Kidney (tissue), 13 donors: ENCODE measurements at regions not wholly inside any gene's neighbourhood (a gene's known extent, or its start where the extent isn't known, plus 50 kb on each side); places are given as distances from the start of the nearest gene placed in this dataset.

Experiments used
- DNase-seq, 5 donors: peaks; one replicate each; pipeline ENCODE4 v3.0.0-alpha.2; 2013 to 2020
- FAIRE-seq: peaks from 2 replicates; lab custom pipeline; 2012; peaks lifted over from hg19 to GRCh38; lab: Jason Lieb, UNC
- H3K27ac ChIP-seq, 2 donors: one replicate each; pipeline ENCODE4 v1.7.0; 2013; ENCODE audit warnings: low read depth in 2 of 2, low read length in 2 of 2, inconsistent platforms in 1 of 2
- H3K27me3 ChIP-seq: one replicate; pipeline ENCODE4 v1.7.1; 2013; ENCODE audit warnings: low read length, inconsistent platforms; ENCODE audit not compliant: control insufficient read depth, insufficient read depth
- H3K36me3 ChIP-seq, 3 donors: one replicate each; pipeline versions ENCODE4 v1.7.0 to v1.7.1; 2013; ENCODE audit warnings: low read length in 3 of 3, control low read depth in 1 of 3, inconsistent platforms in 1 of 3; ENCODE audit not compliant: insufficient read depth in 3 of 3, control insufficient read depth in 2 of 3
- H3K4me1 ChIP-seq, 3 donors: one replicate each; pipeline versions ENCODE4 v1.7.0 to v1.7.1; 2013; ENCODE audit warnings: low read length in 3 of 3, inconsistent platforms in 1 of 3, low read depth in 1 of 3; ENCODE audit not compliant: control insufficient read depth in 2 of 3, insufficient read depth in 2 of 3
- H3K4me3 ChIP-seq, 3 donors: one replicate each; pipeline versions ENCODE4 v1.7.0 to v1.8.1; 2013; ENCODE audit warnings: low read length in 3 of 3, control low read depth in 1 of 3, inconsistent platforms in 1 of 3
- H3K9ac ChIP-seq, 3 donors: one replicate each; pipeline versions ENCODE4 v1.7.0 to v1.7.1; 2013; ENCODE audit warnings: low read length in 3 of 3, control low read depth in 1 of 3, inconsistent platforms in 1 of 3
- H3K9me3 ChIP-seq, 3 donors: one replicate each; pipeline versions ENCODE4 v1.7.0 to v1.7.1; 2013; ENCODE audit warnings: low read length in 3 of 3, control low read depth in 1 of 3, inconsistent platforms in 1 of 3; ENCODE audit not compliant: control insufficient read depth in 2 of 3, insufficient read depth in 1 of 3
- CTCF ChIP-seq: IDR thresholded peaks from 3 replicates; pipeline ENCODE4 v1.5.1; 2012; ENCODE audit warnings: mild to moderate bottlenecking, moderate library complexity, borderline replicate concordance; ENCODE audit not compliant: insufficient read depth; ENCODE audit errors: extremely low read depth
- intact Hi-C: fragments of 100-400 bp; cut with DNase I; formaldehyde crosslinking; loops from one replicate; pipeline ENCODE4 v1.11.1; 2022
- donor health status: control.
- donor health status: control.
- donor health status: control.
- donor health status: control.
- donor health status: control.
- donor health status: DM: yes; HTN: yes; CAD: no.
- donor health status: Normal renal cell carcinoma (clear cell type).

- intact Hi-C loops, result no loop called here
Observed at GRCh38 chr13:106336668-106337067, 198.8 kb downstream of the EFNB2 start.

GRCh38 chr13:106332621-106333020 is 202.8 kb downstream of the EFNB2 start:
- no peaks in the 10 kb centered on the region for H3K9me3 ChIP-seq
- TF ChIP-seq CTCF, result no peak
- no peak overlapping the region for H3K9ac ChIP-seq
- DNase-seq (no peak), FAIRE-seq (no peak)
- no peak overlapping the region for H3K4me3 ChIP-seq
- intact Hi-C loops, result no loop called here
- H3K36me3 ChIP-seq, result no peaks in the 10 kb centered on the region
- no peaks in the 10 kb centered on the region for H3K4me1 ChIP-seq
- H3K27ac ChIP-seq, result no peak overlapping the region
- no peaks in the 10 kb centered on the region for H3K27me3 ChIP-seq

More at GRCh38 chr13:106336668-106337067, 198.8 kb downstream of the EFNB2 start:
- Histone ChIP-seq H3K27me3 (no peaks in the 10 kb centered on the region), H3K9me3 (peaks cover 0 to 14% (median 2%) of the 10 kb centered on the region in 3 donors), H3K27ac (no peak overlapping the region), H3K9ac (no peak overlapping the region), H3K36me3 (no peaks in the 10 kb centered on the region), H3K4me3 (no peak overlapping the region), H3K4me1 (no peaks in the 10 kb centered on the region)
- no peak for DNase-seq
- no peak for TF ChIP-seq CTCF
- no peak for FAIRE-seq

- DNase-seq, result no peak
- no peak for TF ChIP-seq CTCF
- Histone ChIP-seq H3K27ac (no peak overlapping the region), H3K9ac (no peak overlapping the region), H3K4me1 (no peaks in the 10 kb centered on the region), H3K27me3 (no peaks in the 10 kb centered on the region), H3K36me3 (no peaks in the 10 kb centered on the region), H3K9me3 (no peaks in the 10 kb centered on the region), H3K4me3 (no peak overlapping the region)
- no peak for FAIRE-seq
- intact Hi-C loops, result no loop called here
Observed at GRCh38 chr13:106331116-106331515, 204.3 kb downstream of the EFNB2 start.

- no peak overlapping the region for H3K4me3 ChIP-seq
- H3K36me3 ChIP-seq, result no peaks in the 10 kb centered on the region
- H3K27ac ChIP-seq, result no peak overlapping the region
- intact Hi-C loops, result no loop called here
- DNase-seq (no peak), FAIRE-seq (no peak)
- no peaks in the 10 kb centered on the region for H3K27me3 ChIP-seq
- no peaks in the 10 kb centered on the region for H3K9me3 ChIP-seq
- no peak for TF ChIP-seq CTCF
- no peaks in the 10 kb centered on the region for H3K4me1 ChIP-seq
- H3K9ac ChIP-seq, result no peak overlapping the region
Observed at GRCh38 chr13:106329941-106330340, 205.5 kb downstream of the EFNB2 start.
